Stimulated activated CD4-positive, alpha-beta T cell treated with anti-CD3 and anti-CD28 coated beads, Interleukin-2, amount 100 ng/mL, for 48 hours (primary cell): ENCODE measurements at regions not wholly inside any gene's neighbourhood (a gene's known extent, or its start where the extent isn't known, plus 50 kb on each side); places are given as distances from the start of the nearest gene placed in this dataset.
"Not testable (repeated sequence)": the region's sequence is repeated elsewhere in the genome, so short reads cannot be mapped to it uniquely, and the experiment has no call there.

Experiments
- DNase-seq, 2 donors: peaks; one replicate each; pipeline ENCODE4 v3.0.0-alpha.2; 2020

GRCh38 chr10:130352291-130352645 lies 216.1 kb downstream of the GLRX3 start:
- DNase-seq = no peak

- no peak for DNase-seq
Measured at GRCh38 chr10:130353928-130354572, 217.9 kb downstream of the GLRX3 start.

- no peak for DNase-seq
Measured at GRCh38 chr10:130354573-130354954, 218.4 kb downstream of the GLRX3 start.

GRCh38 chr10:130354976-130355795 lies 219.0 kb downstream of the GLRX3 start:
- DNase-seq = no peak

- not testable (repeated sequence) for DNase-seq
Measured at GRCh38 chr10:130356429-130356828, 220.2 kb downstream of the GLRX3 start.

GRCh38 chr10:130357226-130357625 lies 221.0 kb downstream of the GLRX3 start:
- DNase-seq = no peak

- DNase-seq = no peak
Measured at GRCh38 chr10:130357951-130358350, 221.8 kb downstream of the GLRX3 start.

GRCh38 chr10:130358981-130359650 lies 222.9 kb downstream of the GLRX3 start:
- no peak for DNase-seq

GRCh38 chr10:130359711-130360110 lies 223.5 kb downstream of the GLRX3 start:
- no peak for DNase-seq

GRCh38 chr10:130360826-130361311 lies 224.7 kb downstream of the GLRX3 start:
- DNase-seq = no peak

- no peak for DNase-seq
Measured at GRCh38 chr10:130361351-130362105, 225.3 kb downstream of the GLRX3 start.

- DNase-seq = no peak
Measured at GRCh38 chr10:130362308-130362761, 226.1 kb downstream of the GLRX3 start.

- no peak for DNase-seq
Measured at GRCh38 chr10:130363051-130363450, 226.9 kb downstream of the GLRX3 start.

- DNase-seq = no peak
Measured at GRCh38 chr10:130363899-130364445, 227.8 kb downstream of the GLRX3 start.

- no peak for DNase-seq
Measured at GRCh38 chr10:130364631-130365411, 228.6 kb downstream of the GLRX3 start.

GRCh38 chr10:130368761-130369560 lies 232.8 kb downstream of the GLRX3 start:
- DNase-seq = no peak

- no peak for DNase-seq
Measured at GRCh38 chr10:130369645-130370381, 233.6 kb downstream of the GLRX3 start.

GRCh38 chr10:130370721-130371120 lies 234.5 kb downstream of the GLRX3 start:
- DNase-seq = no peak

GRCh38 chr10:130371156-130371555 lies 235.0 kb downstream of the GLRX3 start:
- no peak for DNase-seq

GRCh38 chr10:130371666-130372065 lies 235.5 kb downstream of the GLRX3 start:
- no peak for DNase-seq
